GM18517 (cell line): ENCODE measurements at regions not wholly inside any gene's neighbourhood (a gene's known extent, or its start where the extent isn't known, plus 50 kb on each side); places are given as distances from the start of the nearest gene placed in this dataset.
"Not testable (repeated sequence)": the region's sequence is repeated elsewhere in the genome, so short reads cannot be mapped to it uniquely, and the experiment has no call there.

Experiments used
- ATAC-seq: cut with Tn5 transposase; IDR thresholded peaks from one replicate; pipeline ENCODE4 v1.9.1; 2021; ENCODE audit warnings: mild to moderate bottlenecking, moderate library complexity; ENCODE audit not compliant: unreplicated experiment

GRCh38 chr3:195635262-195635873 is 51.6 kb upstream of the APOD start:
- ATAC-seq = not testable (repeated sequence)

GRCh38 chr3:195634426-195635261 is 50.9 kb upstream of the APOD start:
- peak; percentile 94 for ATAC-seq
